ENCODE measurements at regions not wholly inside any gene's neighbourhood (a gene's known extent, or its start where the extent isn't known, plus 50 kb on each side); places are given as distances from the start of the nearest gene placed in this dataset.

DNA sequence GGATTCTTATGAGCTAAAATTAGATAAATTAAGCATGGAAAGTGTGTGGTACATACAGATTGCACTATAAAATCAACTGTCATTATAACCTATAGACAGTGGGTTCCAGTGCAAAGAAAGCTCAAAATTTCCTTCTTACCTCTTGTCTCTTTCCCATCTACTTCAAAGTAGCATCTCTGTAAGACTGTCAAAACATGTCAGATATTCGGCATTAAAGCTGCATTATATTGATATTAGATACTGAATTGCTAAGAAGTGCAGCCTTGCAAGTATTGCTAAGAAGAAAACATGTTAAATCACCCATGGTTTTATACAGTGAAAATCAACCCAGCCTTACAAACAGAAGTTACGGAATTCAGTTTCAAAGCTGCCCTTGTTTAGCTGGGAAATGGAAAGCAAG lies 849.8 kb upstream of the FAT3 start:
- Mint-ChIP-seq H3K36me3 (ENCODE audit: low read depth) (no peaks in the 10 kb centered on the region), H3K9me3 (no peaks in the 10 kb centered on the region), H3K4me3 (ENCODE audit: low read depth) (no peak overlapping the region), H3K27ac (no peak overlapping the region), H3K27me3 (ENCODE audit: low read depth) (no peaks in the 10 kb centered on the region), H3K4me1 (ENCODE audit: low read depth) (no peaks in the 10 kb centered on the region)
- intact Hi-C loops (cut with micrococcal nuclease): no loop called here
- DNase-seq (ENCODE audit: low spot score): no peak

GRCh38 chr11:91373497-91373896 lies 851.1 kb upstream of the FAT3 start:
- Mint-ChIP-seq H3K27ac (no peak overlapping the region), H3K27me3 (ENCODE audit: low read depth) (no peaks in the 10 kb centered on the region), H3K9me3 (no peaks in the 10 kb centered on the region), H3K4me1 (ENCODE audit: low read depth) (no peaks in the 10 kb centered on the region), H3K36me3 (ENCODE audit: low read depth) (no peaks in the 10 kb centered on the region), H3K4me3 (ENCODE audit: low read depth) (no peak overlapping the region)
- intact Hi-C loops (cut with micrococcal nuclease): no loop called here
- no peak for DNase-seq (ENCODE audit: low spot score)

DNA sequence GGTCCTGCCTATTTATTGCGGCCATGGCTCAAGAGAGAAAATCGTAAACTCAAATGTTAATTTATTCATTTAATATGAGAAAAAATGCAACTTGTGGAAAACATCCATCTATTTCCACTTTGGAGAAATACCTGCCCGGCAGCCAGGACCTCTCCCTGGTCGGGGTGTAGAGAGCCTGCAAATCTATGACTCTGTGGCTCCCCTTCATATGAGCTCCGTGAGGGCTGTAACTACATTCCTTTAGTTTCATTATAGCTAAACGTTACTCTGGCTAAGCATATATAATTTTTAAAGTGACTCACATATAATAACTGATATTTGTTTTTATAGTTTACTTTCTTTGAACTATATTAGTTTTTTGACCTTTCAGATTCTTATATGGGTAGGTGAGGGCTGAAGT lies 857.8 kb upstream of the FAT3 start:
- Mint-ChIP-seq H3K27ac (no peak overlapping the region), H3K4me3 (ENCODE audit: low read depth) (no peak overlapping the region), H3K36me3 (ENCODE audit: low read depth) (no peaks in the 10 kb centered on the region), H3K9me3 (peaks cover 9% of the 10 kb centered on the region), H3K4me1 (ENCODE audit: low read depth) (no peaks in the 10 kb centered on the region), H3K27me3 (ENCODE audit: low read depth) (no peaks in the 10 kb centered on the region)
- intact Hi-C loops (cut with micrococcal nuclease): no loop called here
- no peak for DNase-seq (ENCODE audit: low spot score)

DNA sequence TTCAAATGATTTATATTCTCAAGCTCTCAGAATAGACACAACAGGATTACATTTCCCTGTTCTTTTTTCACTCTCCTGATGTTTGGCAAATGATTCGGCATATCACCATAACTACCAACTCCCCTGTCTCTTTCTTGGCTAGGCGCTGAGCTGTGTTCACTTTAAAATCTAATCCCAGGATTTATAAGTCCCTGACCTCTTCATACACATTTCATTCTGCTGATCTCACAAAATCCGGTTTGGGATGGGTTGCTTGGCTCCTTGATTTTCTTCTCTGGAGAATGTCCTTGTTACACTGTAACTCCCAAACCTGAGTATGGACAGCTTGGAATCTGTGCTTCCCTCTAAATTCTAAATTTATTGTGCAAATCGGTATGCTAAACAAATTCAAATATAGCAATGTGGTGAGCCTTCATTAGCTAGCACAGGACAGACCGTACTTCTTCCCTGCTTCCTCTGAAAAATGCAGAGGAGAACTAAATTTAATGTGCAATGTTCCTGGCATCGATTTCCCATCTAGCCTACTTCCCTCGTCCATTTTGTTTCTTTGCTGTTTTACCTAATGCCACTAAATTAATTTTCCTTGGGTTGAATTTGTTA lies 858.5 kb upstream of the FAT3 start:
- DNase-seq (ENCODE audit: low spot score): no peak
- peaks cover 9% of the 10 kb centered on the region for H3K9me3 Mint-ChIP-seq

GRCh38 chr11:91350931-91351330 lies 873.7 kb upstream of the FAT3 start:
- Mint-ChIP-seq H3K9me3 (peaks cover 25% of the 10 kb centered on the region), H3K27ac (no peak overlapping the region), H3K36me3 (ENCODE audit: low read depth) (no peaks in the 10 kb centered on the region), H3K4me3 (ENCODE audit: low read depth) (no peak overlapping the region), H3K4me1 (ENCODE audit: low read depth) (no peaks in the 10 kb centered on the region), H3K27me3 (ENCODE audit: low read depth) (no peaks in the 10 kb centered on the region)
- no peak for DNase-seq (ENCODE audit: low spot score)
- intact Hi-C loops (cut with micrococcal nuclease): no loop called here

More for the DNA sequence above, 858.5 kb upstream of the FAT3 start:
- Mint-ChIP-seq H3K4me1 (ENCODE audit: low read depth) (no peaks in the 10 kb centered on the region), H3K36me3 (ENCODE audit: low read depth) (no peaks in the 10 kb centered on the region), H3K4me3 (ENCODE audit: low read depth) (no peak overlapping the region), H3K27ac (no peak overlapping the region), H3K27me3 (ENCODE audit: low read depth) (no peaks in the 10 kb centered on the region)
- intact Hi-C loops (cut with micrococcal nuclease): no loop called here

GRCh38 chr11:91326751-91327150 lies 897.9 kb upstream of the FAT3 start:
- peaks cover 8% of the 10 kb centered on the region for H3K9me3 Mint-ChIP-seq
- no peaks in the 10 kb centered on the region for H3K36me3 Mint-ChIP-seq (ENCODE audit: low read depth)
- intact Hi-C loops (cut with micrococcal nuclease): no loop called here
- no peak for DNase-seq (ENCODE audit: low spot score)
- H3K4me1 Mint-ChIP-seq (ENCODE audit: low read depth): no peaks in the 10 kb centered on the region
- H3K4me3 Mint-ChIP-seq (ENCODE audit: low read depth): no peak overlapping the region
- no peak overlapping the region for H3K27ac Mint-ChIP-seq
- H3K27me3 Mint-ChIP-seq (ENCODE audit: low read depth): no peaks in the 10 kb centered on the region

DNA sequence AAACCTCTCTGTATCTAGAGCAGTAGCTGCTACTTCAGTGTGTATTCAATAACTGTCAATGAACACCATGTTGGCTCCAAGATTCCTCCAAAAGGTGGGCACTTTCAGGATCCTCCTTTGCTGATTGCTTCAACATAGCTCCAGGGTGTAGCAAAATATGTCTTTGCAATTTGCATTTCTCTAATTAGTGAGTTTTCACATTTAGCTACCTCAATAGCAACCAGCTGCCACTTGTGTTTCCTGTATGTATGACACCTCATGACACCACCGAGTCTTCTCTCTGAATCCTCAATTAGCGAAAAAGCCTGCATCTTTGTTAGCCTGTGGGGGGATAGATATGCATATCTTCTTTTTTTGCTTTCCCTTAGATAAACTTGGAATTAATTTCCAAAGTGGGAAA lies 898.3 kb upstream of the FAT3 start:
- Mint-ChIP-seq H3K9me3 (peaks cover 8% of the 10 kb centered on the region), H3K4me3 (ENCODE audit: low read depth) (no peak overlapping the region), H3K27me3 (ENCODE audit: low read depth) (no peaks in the 10 kb centered on the region), H3K27ac (no peak overlapping the region), H3K36me3 (ENCODE audit: low read depth) (no peaks in the 10 kb centered on the region), H3K4me1 (ENCODE audit: low read depth) (no peaks in the 10 kb centered on the region)
- no peak for DNase-seq (ENCODE audit: low spot score)
- intact Hi-C loops (cut with micrococcal nuclease): no loop called here

GRCh38 chr11:91314521-91314920 lies 910.1 kb upstream of the FAT3 start:
- no peaks in the 10 kb centered on the region for H3K9me3 Mint-ChIP-seq
- H3K4me3 Mint-ChIP-seq (ENCODE audit: low read depth): no peak overlapping the region
- H3K27me3 Mint-ChIP-seq (ENCODE audit: low read depth): no peaks in the 10 kb centered on the region
- no peaks in the 10 kb centered on the region for H3K4me1 Mint-ChIP-seq (ENCODE audit: low read depth)
- DNase-seq (ENCODE audit: low spot score): no peak
- H3K36me3 Mint-ChIP-seq (ENCODE audit: low read depth): no peaks in the 10 kb centered on the region
- no peak overlapping the region for H3K27ac Mint-ChIP-seq
- intact Hi-C loops (cut with micrococcal nuclease): no loop called here

GRCh38 chr11:91312541-91312940 lies 912.1 kb upstream of the FAT3 start:
- intact Hi-C loops (cut with micrococcal nuclease): no loop called here
- DNase-seq (ENCODE audit: low spot score): no peak
- Mint-ChIP-seq H3K27ac (no peak overlapping the region), H3K27me3 (ENCODE audit: low read depth) (no peaks in the 10 kb centered on the region), H3K4me1 (ENCODE audit: low read depth) (no peaks in the 10 kb centered on the region), H3K9me3 (no peaks in the 10 kb centered on the region), H3K4me3 (ENCODE audit: low read depth) (no peak overlapping the region), H3K36me3 (ENCODE audit: low read depth) (no peaks in the 10 kb centered on the region)

DNA sequence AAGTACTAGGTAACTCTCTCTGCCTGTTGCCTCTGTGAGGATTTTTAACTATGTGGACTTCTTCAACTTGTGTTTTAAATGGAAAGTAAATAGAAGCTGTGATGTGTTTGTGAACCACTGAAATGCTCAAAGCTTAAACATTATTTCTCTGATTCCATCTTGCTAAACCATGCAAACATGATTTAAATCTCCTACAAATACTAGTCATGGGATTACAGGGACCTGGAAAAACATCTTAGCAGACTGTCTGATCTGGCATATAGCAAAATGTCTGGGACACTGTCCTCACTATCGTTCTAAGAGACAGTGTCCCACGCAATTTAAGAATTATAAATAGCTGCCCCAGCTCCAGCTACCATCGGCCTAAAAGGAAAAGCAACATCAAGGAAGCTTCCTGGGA lies 914.5 kb upstream of the FAT3 start:
- Mint-ChIP-seq H3K4me1 (ENCODE audit: low read depth) (no peaks in the 10 kb centered on the region), H3K36me3 (ENCODE audit: low read depth) (no peaks in the 10 kb centered on the region), H3K27ac (no peak overlapping the region), H3K9me3 (peaks cover 8% of the 10 kb centered on the region), H3K4me3 (ENCODE audit: low read depth) (no peak overlapping the region), H3K27me3 (ENCODE audit: low read depth) (no peaks in the 10 kb centered on the region)
- no peak for DNase-seq (ENCODE audit: low spot score)
- intact Hi-C loops (cut with micrococcal nuclease): no loop called here

GRCh38 chr11:91308069-91308468 lies 916.5 kb upstream of the FAT3 start:
- H3K27me3 Mint-ChIP-seq (ENCODE audit: low read depth): no peaks in the 10 kb centered on the region
- intact Hi-C loops (cut with micrococcal nuclease): no loop called here
- H3K36me3 Mint-ChIP-seq (ENCODE audit: low read depth): no peaks in the 10 kb centered on the region
- no peak overlapping the region for H3K4me3 Mint-ChIP-seq (ENCODE audit: low read depth)
- H3K27ac Mint-ChIP-seq: no peak overlapping the region
- DNase-seq (ENCODE audit: low spot score): no peak
- no peaks in the 10 kb centered on the region for H3K4me1 Mint-ChIP-seq (ENCODE audit: low read depth)
- H3K9me3 Mint-ChIP-seq: peaks cover 8% of the 10 kb centered on the region

- no peaks in the 10 kb centered on the region for H3K36me3 Mint-ChIP-seq (ENCODE audit: low read depth)
- H3K4me1 Mint-ChIP-seq (ENCODE audit: low read depth): no peaks in the 10 kb centered on the region
- H3K4me3 Mint-ChIP-seq (ENCODE audit: low read depth): no peak overlapping the region
- DNase-seq (ENCODE audit: low spot score): no peak
- H3K27ac Mint-ChIP-seq: no peak overlapping the region
- intact Hi-C loops (cut with micrococcal nuclease): no loop called here
- H3K27me3 Mint-ChIP-seq (ENCODE audit: low read depth): no peaks in the 10 kb centered on the region
- H3K9me3 Mint-ChIP-seq: peaks cover 12% of the 10 kb centered on the region
These were observed 919.2 kb upstream of the FAT3 start for GRCh38 chr11:91305402-91305801.

- Mint-ChIP-seq H3K9me3 (peaks cover 12% of the 10 kb centered on the region), H3K27ac (no peak overlapping the region), H3K36me3 (ENCODE audit: low read depth) (no peaks in the 10 kb centered on the region), H3K4me1 (ENCODE audit: low read depth) (no peaks in the 10 kb centered on the region), H3K27me3 (ENCODE audit: low read depth) (no peaks in the 10 kb centered on the region), H3K4me3 (ENCODE audit: low read depth) (no peak overlapping the region)
- intact Hi-C loops (cut with micrococcal nuclease): no loop called here
- DNase-seq (ENCODE audit: low spot score): no peak
These were observed 920.9 kb upstream of the FAT3 start for GRCh38 chr11:91303749-91304148.

DNA sequence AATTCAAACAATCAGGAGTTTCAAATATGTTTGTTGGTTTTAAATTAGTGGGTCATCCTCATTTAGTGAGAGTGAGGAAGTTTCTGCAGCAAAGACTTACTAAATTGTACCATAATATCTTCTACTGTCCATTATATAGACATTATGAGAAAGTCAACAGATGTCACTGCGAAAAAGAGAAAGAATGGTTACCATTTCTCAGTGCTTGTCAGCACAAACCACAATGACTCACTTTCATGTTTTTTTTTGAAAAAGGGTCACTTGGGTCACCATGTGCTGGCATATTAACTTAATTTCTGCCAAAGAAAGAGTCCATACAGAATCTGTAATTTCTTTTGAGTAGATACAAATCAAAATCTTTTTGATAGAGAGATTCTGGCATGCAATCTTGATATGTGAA lies 924.6 kb upstream of the FAT3 start:
- Mint-ChIP-seq H3K27ac (no peak overlapping the region), H3K36me3 (ENCODE audit: low read depth) (no peaks in the 10 kb centered on the region), H3K9me3 (peaks cover 7% of the 10 kb centered on the region), H3K27me3 (ENCODE audit: low read depth) (no peaks in the 10 kb centered on the region), H3K4me3 (ENCODE audit: low read depth) (no peak overlapping the region), H3K4me1 (ENCODE audit: low read depth) (no peaks in the 10 kb centered on the region)
- intact Hi-C loops (cut with micrococcal nuclease): no loop called here
- no peak for DNase-seq (ENCODE audit: low spot score)
